Sigmoid colon (tissue), 4 donors: ENCODE measurements at regions not wholly inside any gene's neighbourhood (a gene's known extent, or its start where the extent isn't known, plus 50 kb on each side); places are given as distances from the start of the nearest gene placed in this dataset.

Source experiments
- EP300 ChIP-seq, 4 donors: sonication (generic); formaldehyde crosslinking; IDR thresholded peaks; one replicate each; pipeline ENCODE4 v1.6.1; 2017; ENCODE audit warnings: antibody characterized with exemption in 4 of 4
- POLR2A ChIP-seq, 2 donors: fragments of 450-650 bp; IDR thresholded peaks; one replicate each; pipeline ENCODE4 v1.6.1; 2016; ENCODE audit warnings: antibody characterized with exemption in 2 of 2, mild to moderate bottlenecking in 2 of 2, moderate library complexity in 2 of 2
- TF ChIP-seq, protein P1 (sequence below), 4 experiments: fragments of 450-650 bp in 3 of 4; fragments of 200-600 bp in 1 of 4; IDR thresholded peaks; one replicate each; pipeline ENCODE4 v1.5.1; 2016 to 2019; ENCODE audit warnings: antibody characterized with exemption in 4 of 4, mild to moderate bottlenecking in 3 of 4, moderate library complexity in 2 of 4

GRCh38 chr7:156172638-156173037, 360.4 kb upstream of the SHH start:
- TF ChIP-seq EP300 (IDR thresholded peaks at IDR 0.05) (no peak), POLR2A (IDR thresholded peaks at IDR 0.05) (no peak)
- TF ChIP-seq, protein P1, sequence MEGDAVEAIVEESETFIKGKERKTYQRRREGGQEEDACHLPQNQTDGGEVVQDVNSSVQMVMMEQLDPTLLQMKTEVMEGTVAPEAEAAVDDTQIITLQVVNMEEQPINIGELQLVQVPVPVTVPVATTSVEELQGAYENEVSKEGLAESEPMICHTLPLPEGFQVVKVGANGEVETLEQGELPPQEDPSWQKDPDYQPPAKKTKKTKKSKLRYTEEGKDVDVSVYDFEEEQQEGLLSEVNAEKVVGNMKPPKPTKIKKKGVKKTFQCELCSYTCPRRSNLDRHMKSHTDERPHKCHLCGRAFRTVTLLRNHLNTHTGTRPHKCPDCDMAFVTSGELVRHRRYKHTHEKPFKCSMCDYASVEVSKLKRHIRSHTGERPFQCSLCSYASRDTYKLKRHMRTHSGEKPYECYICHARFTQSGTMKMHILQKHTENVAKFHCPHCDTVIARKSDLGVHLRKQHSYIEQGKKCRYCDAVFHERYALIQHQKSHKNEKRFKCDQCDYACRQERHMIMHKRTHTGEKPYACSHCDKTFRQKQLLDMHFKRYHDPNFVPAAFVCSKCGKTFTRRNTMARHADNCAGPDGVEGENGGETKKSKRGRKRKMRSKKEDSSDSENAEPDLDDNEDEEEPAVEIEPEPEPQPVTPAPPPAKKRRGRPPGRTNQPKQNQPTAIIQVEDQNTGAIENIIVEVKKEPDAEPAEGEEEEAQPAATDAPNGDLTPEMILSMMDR (IDR thresholded peaks at IDR 0.05): no peak
